Neural cell (in vitro differentiated cells): ENCODE measurements at regions not wholly inside any gene's neighbourhood (a gene's known extent, or its start where the extent isn't known, plus 50 kb on each side); places are given as distances from the start of the nearest gene placed in this dataset.

Experiments
- CTCF ChIP-seq: fragments of 450-650 bp; IDR thresholded peaks from 2 replicates; pipeline ENCODE4 v1.5.1; 2014; ENCODE audit warnings: antibody characterized with exemption, mild to moderate bottlenecking, moderate library complexity; ENCODE audit not compliant: poor library complexity, severe bottlenecking
- EP300 ChIP-seq: fragments of 450-650 bp; conservative IDR thresholded peaks from 2 replicates; pipeline ENCODE4 v1.6.1; 2014; ENCODE audit warnings: antibody characterized with exemption, mild to moderate bottlenecking, moderate library complexity; ENCODE audit not compliant: poor library complexity, severe bottlenecking
- EZH2 ChIP-seq: fragments of 200-600, 300-800 bp; shearing (Covaris generic), sonication (generic); IDR thresholded peaks from 2 replicates; pipeline ENCODE4 v1.6.1; 2014; ENCODE audit warnings: antibody characterized with exemption, low read length, borderline replicate concordance, mild to moderate bottlenecking; ENCODE audit not compliant: insufficient read depth, poor library complexity, severe bottlenecking
- POLR2AphosphoS5 ChIP-seq: IDR thresholded peaks from 2 replicates; pipeline ENCODE4 v1.6.1; 2012
- RAD21 ChIP-seq: fragments of 450-650 bp; conservative IDR thresholded peaks from 2 replicates; pipeline ENCODE4 v1.6.1; 2014; ENCODE audit warnings: antibody characterized with exemption, mild to moderate bottlenecking, moderate library complexity
- REST ChIP-seq: IDR thresholded peaks from 2 replicates; pipeline ENCODE4 v1.6.1; 2012; ENCODE audit warnings: borderline replicate concordance
- TAF1 ChIP-seq: IDR thresholded peaks from 2 replicates; pipeline ENCODE4 v1.6.1; 2012; ENCODE audit warnings: low read depth

GRCh38 chr12:29880987-29881386 is 97.2 kb upstream of the TMTC1 start:
- TF ChIP-seq RAD21 (no peak), CTCF (no peak), POLR2AphosphoS5 (no peak), REST (no peak), TAF1 (no peak), EZH2 (no peak), EP300 (no peak)
